Right atrium auricular region (tissue), 2 donors: ENCODE measurements at regions not wholly inside any gene's neighbourhood (a gene's known extent, or its start where the extent isn't known, plus 50 kb on each side); places are given as distances from the start of the nearest gene placed in this dataset.

Source experiments
- DNase-seq: peaks from one replicate; pipeline ENCODE4 v3.0.0-alpha.2; 2019; ENCODE audit warnings: low spot score
- H3K27ac ChIP-seq, 2 donors: fragments of 200-600 bp; sonication (generic); 1 replicate in 1 of 2; 2 replicates in 1 of 2; pipeline ENCODE4 v1.5.1; 2016 to 2019
- H3K27me3 ChIP-seq, 2 donors: fragments of 200-600 bp; sonication (generic); one replicate each; pipeline versions ENCODE4 v1.5.1 to v1.6.0; 2017 to 2019
- H3K36me3 ChIP-seq: fragments of 200-600 bp; sonication (generic); one replicate; pipeline ENCODE4 v1.5.1; 2016
- H3K4me1 ChIP-seq, 2 donors: fragments of 200-600 bp; sonication (generic); one replicate each; pipeline versions ENCODE4 v1.5.1 to v1.6.0; 2017 to 2019
- H3K4me3 ChIP-seq, 2 donors: fragments of 200-600 bp; sonication (generic); 1 replicate in 1 of 2; 2 replicates in 1 of 2; pipeline ENCODE4 v1.5.1; 2017 to 2019; ENCODE audit warnings: mild to moderate bottlenecking in 1 of 2, moderate library complexity in 1 of 2
- H3K9me3 ChIP-seq, 2 donors: fragments of 200-600 bp; sonication (generic); one replicate each; pipeline ENCODE4 v1.5.1; 2019
- CTCF ChIP-seq, 2 donors: fragments of 200-600 bp; sonication (generic); IDR thresholded peaks; one replicate each; pipeline ENCODE4 v1.5.1; 2019; ENCODE audit warnings: antibody characterized with exemption in 2 of 2

- Histone ChIP-seq H3K9me3 (no peaks in the 10 kb centered on the region), H3K36me3 (no peaks in the 10 kb centered on the region), H3K27me3 (no peaks in the 10 kb centered on the region), H3K4me3 (no peak overlapping the region), H3K27ac (no peak overlapping the region), H3K4me1 (no peaks in the 10 kb centered on the region)
- DNase-seq: no peak
- TF ChIP-seq CTCF (IDR thresholded peaks at IDR 0.05): no peak
Measured at GRCh38 chr3:148455098-148455497, 242.6 kb upstream of the AGTR1 start.

GRCh38 chr3:148457886-148458285, 239.8 kb upstream of the AGTR1 start:
- no peak for DNase-seq
- no peaks in the 10 kb centered on the region for H3K36me3 ChIP-seq
- no peaks in the 10 kb centered on the region for H3K27me3 ChIP-seq
- no peak overlapping the region for H3K4me3 ChIP-seq
- TF ChIP-seq CTCF (IDR thresholded peaks at IDR 0.05): no peak
- H3K9me3 ChIP-seq: no peaks in the 10 kb centered on the region
- H3K4me1 ChIP-seq: no peaks in the 10 kb centered on the region
- H3K27ac ChIP-seq: no peak overlapping the region

GRCh38 chr3:148459931-148460513, 237.7 kb upstream of the AGTR1 start:
- H3K27ac ChIP-seq: no peak overlapping the region
- no peak overlapping the region for H3K4me3 ChIP-seq
- no peak for DNase-seq
- H3K27me3 ChIP-seq: no peaks in the 10 kb centered on the region
- no peaks in the 10 kb centered on the region for H3K9me3 ChIP-seq
- no peaks in the 10 kb centered on the region for H3K36me3 ChIP-seq
- H3K4me1 ChIP-seq: no peaks in the 10 kb centered on the region
- TF ChIP-seq CTCF (IDR thresholded peaks at IDR 0.05): peak in 1 of 2 donors; percentile 38

GRCh38 chr3:148460686-148461085, 237.0 kb upstream of the AGTR1 start:
- H3K9me3 ChIP-seq: no peaks in the 10 kb centered on the region
- no peak overlapping the region for H3K4me3 ChIP-seq
- H3K4me1 ChIP-seq: no peaks in the 10 kb centered on the region
- H3K27me3 ChIP-seq: no peaks in the 10 kb centered on the region
- H3K27ac ChIP-seq: no peak overlapping the region
- DNase-seq: no peak
- no peaks in the 10 kb centered on the region for H3K36me3 ChIP-seq
- TF ChIP-seq CTCF (IDR thresholded peaks at IDR 0.05): no peak

- Histone ChIP-seq H3K36me3 (no peaks in the 10 kb centered on the region), H3K27ac (no peak overlapping the region), H3K9me3 (no peaks in the 10 kb centered on the region), H3K4me1 (no peaks in the 10 kb centered on the region), H3K27me3 (no peaks in the 10 kb centered on the region), H3K4me3 (no peak overlapping the region)
- TF ChIP-seq CTCF (IDR thresholded peaks at IDR 0.05): no peak
- DNase-seq: no peak
Measured at GRCh38 chr3:148464246-148464645, 233.5 kb upstream of the AGTR1 start.

- no peaks in the 10 kb centered on the region for H3K9me3 ChIP-seq
- H3K27me3 ChIP-seq: no peaks in the 10 kb centered on the region
- no peak for TF ChIP-seq CTCF (IDR thresholded peaks at IDR 0.05)
- DNase-seq: no peak
- H3K4me1 ChIP-seq: no peaks in the 10 kb centered on the region
- no peak overlapping the region for H3K27ac ChIP-seq
- H3K4me3 ChIP-seq: no peak overlapping the region
- no peaks in the 10 kb centered on the region for H3K36me3 ChIP-seq
Measured at GRCh38 chr3:148466143-148466542, 231.6 kb upstream of the AGTR1 start.
